ENCODE measurements at regions not wholly inside any gene's neighbourhood (a gene's known extent, or its start where the extent isn't known, plus 50 kb on each side); places are given as distances from the start of the nearest gene placed in this dataset.

- Histone ChIP-seq H4K20me1 (ENCODE audit: low read depth) (no peaks in the 10 kb centered on the region), H2AFZ (replicated peaks) (no peak overlapping the region), H3K4me1 (peaks cover 16% of the 10 kb centered on the region), H3K4me2 (no peak overlapping the region), H3K27me3 (no peaks in the 10 kb centered on the region), H3K4me3 (no peak overlapping the region), H3F3A (ENCODE audit: low read depth) (peaks cover 6% of the 10 kb centered on the region), H3K9ac (no peak overlapping the region), H3K9me3 (ENCODE audit: low read depth) (no peaks in the 10 kb centered on the region), H3K27ac (no peak overlapping the region), H3K79me2 (ENCODE audit: low read depth) (no peaks in the 10 kb centered on the region), H3K36me3 (no peaks in the 10 kb centered on the region)
- Mint-ChIP-seq H3K4me1 (peaks cover 39% of the 10 kb centered on the region), H3K27me3 (ENCODE audit: insufficient read depth, low read depth) (peaks cover 7% of the 10 kb centered on the region), H3K4me3 (no peak overlapping the region), H3K9me3 (no peaks in the 10 kb centered on the region), H3K27ac (no peak overlapping the region), H3K36me3 (no peaks in the 10 kb centered on the region)
- TF ChIP-seq EZH2 (IDR thresholded peaks at IDR 0.05) (no peak), CTCF (IDR thresholded peaks at IDR 0.05) (no peak), EZH2phosphoT487 (IDR thresholded peaks at IDR 0.05) (no peak)
- no peak for DNase-seq (ENCODE audit: low spot score)
Measured at GRCh38 chr2:121905201-121905600, 149.8 kb downstream of the TSN start.

- Mint-ChIP-seq H3K4me1 (peaks cover 44% of the 10 kb centered on the region), H3K27ac (no peak overlapping the region), H3K9me3 (no peaks in the 10 kb centered on the region), H3K4me3 (no peak overlapping the region), H3K36me3 (no peaks in the 10 kb centered on the region), H3K27me3 (ENCODE audit: insufficient read depth, low read depth) (peaks cover 7% of the 10 kb centered on the region)
- no peak for DNase-seq (ENCODE audit: low spot score)
- Histone ChIP-seq H3K4me2 (no peak overlapping the region), H3K4me1 (peaks cover 25% of the 10 kb centered on the region), H3K27ac (no peak overlapping the region), H3F3A (ENCODE audit: low read depth) (peaks cover 15% of the 10 kb centered on the region), H2AFZ (replicated peaks) (no peak overlapping the region), H3K4me3 (no peak overlapping the region), H3K9me3 (ENCODE audit: low read depth) (no peaks in the 10 kb centered on the region), H4K20me1 (ENCODE audit: low read depth) (no peaks in the 10 kb centered on the region), H3K9ac (no peak overlapping the region), H3K36me3 (no peaks in the 10 kb centered on the region), H3K27me3 (no peaks in the 10 kb centered on the region), H3K79me2 (ENCODE audit: low read depth) (no peaks in the 10 kb centered on the region)
- TF ChIP-seq EZH2phosphoT487 (IDR thresholded peaks at IDR 0.05) = no peak
- TF ChIP-seq EZH2 (IDR thresholded peaks at IDR 0.05) = no peak
- no peak for TF ChIP-seq CTCF (IDR thresholded peaks at IDR 0.05)
Measured at GRCh38 chr2:121906170-121906569, 150.7 kb downstream of the TSN start.

GRCh38 chr2:121907928-121908327, 152.5 kb downstream of the TSN start:
- no peaks in the 10 kb centered on the region for H3K27me3 ChIP-seq
- peak overlapping the region; percentile 97 for H2AFZ ChIP-seq (replicated peaks)
- DNase-seq (ENCODE audit: low spot score) = peak; percentile 43
- H3K79me2 ChIP-seq (ENCODE audit: low read depth) = no peaks in the 10 kb centered on the region
- peak overlapping the region; percentile 45 for H3K4me2 ChIP-seq
- H3K4me3 ChIP-seq = no peak overlapping the region
- H3K4me3 Mint-ChIP-seq = peak overlapping the region; percentile 38
- H3K36me3 Mint-ChIP-seq = no peaks in the 10 kb centered on the region
- H3K27ac Mint-ChIP-seq = no peak overlapping the region
- peaks cover 5% of the 10 kb centered on the region for H3K27me3 Mint-ChIP-seq (ENCODE audit: insufficient read depth, low read depth)
- peaks cover 32% of the 10 kb centered on the region for H3K4me1 ChIP-seq
- H4K20me1 ChIP-seq (ENCODE audit: low read depth) = no peaks in the 10 kb centered on the region
- H3K4me1 Mint-ChIP-seq = peaks cover 41% of the 10 kb centered on the region
- peak overlapping the region; percentile 53 for H3K27ac ChIP-seq
- H3K9me3 Mint-ChIP-seq = peaks cover under 1% of the 10 kb centered on the region
- H3F3A ChIP-seq (ENCODE audit: low read depth) = peaks cover 20% of the 10 kb centered on the region
- TF ChIP-seq EZH2phosphoT487 (IDR thresholded peaks at IDR 0.05) (no peak), EZH2 (IDR thresholded peaks at IDR 0.05) (no peak), CTCF (IDR thresholded peaks at IDR 0.05) (no peak)
- no peak overlapping the region for H3K9ac ChIP-seq
- H3K9me3 ChIP-seq (ENCODE audit: low read depth) = no peaks in the 10 kb centered on the region
- H3K36me3 ChIP-seq = no peaks in the 10 kb centered on the region

Measured in neural progenitor cell (in vitro differentiated cells).